Keratinocyte (primary cell): ENCODE measurements at regions not wholly inside any gene's neighbourhood (a gene's known extent, or its start where the extent isn't known, plus 50 kb on each side); places are given as distances from the start of the nearest gene placed in this dataset.

Source experiments
- EZH2 ChIP-seq: IDR thresholded peaks from one replicate; pipeline ENCODE4 v1.6.1; 2012; ENCODE audit warnings: inconsistent platforms, mild to moderate bottlenecking, low read length, moderate library complexity
- TF ChIP-seq, protein P1 (sequence below), 3 experiments: IDR thresholded peaks in 1 of 3; conservative IDR thresholded peaks in 1 of 3; optimal IDR thresholded peaks in 1 of 3; 2 replicates in 2 of 3; 3 replicates in 1 of 3; pipeline versions ENCODE3 to v1.5.1; 2011; ENCODE audit warnings: low read length in 3 of 3, mild to moderate bottlenecking in 3 of 3, moderate library complexity in 2 of 3, control low read depth in 1 of 3, inconsistent platforms in 1 of 3; ENCODE audit not compliant: insufficient read depth in 2 of 3; ENCODE audit errors: extremely low read depth in 1 of 3

DNA sequence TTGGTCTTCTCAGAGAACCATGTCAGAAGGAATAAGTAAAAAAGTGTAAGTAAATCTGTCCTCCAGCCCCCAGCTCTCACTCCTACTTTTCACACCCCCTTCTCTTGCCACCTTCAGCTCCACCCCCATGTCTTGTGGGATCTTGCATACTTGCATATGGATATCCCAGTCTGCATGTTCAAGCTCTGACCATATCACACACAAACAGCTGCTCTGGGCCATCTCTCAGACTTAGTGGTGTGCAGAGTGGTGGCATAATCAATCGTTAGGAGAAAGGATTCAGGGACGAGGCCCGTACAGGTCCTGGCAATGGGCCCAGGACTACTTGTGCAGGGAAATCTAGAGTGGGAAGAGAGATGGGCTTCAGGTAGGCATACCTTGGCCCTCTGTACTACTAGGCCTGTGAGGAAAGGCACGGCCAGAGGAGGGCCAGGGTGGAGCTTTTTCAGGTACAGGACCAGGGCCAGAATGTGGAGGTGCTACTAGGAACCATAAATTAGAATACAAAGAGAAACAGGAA is 112.0 kb upstream of the SGK1 start:
- TF ChIP-seq, protein P1, sequence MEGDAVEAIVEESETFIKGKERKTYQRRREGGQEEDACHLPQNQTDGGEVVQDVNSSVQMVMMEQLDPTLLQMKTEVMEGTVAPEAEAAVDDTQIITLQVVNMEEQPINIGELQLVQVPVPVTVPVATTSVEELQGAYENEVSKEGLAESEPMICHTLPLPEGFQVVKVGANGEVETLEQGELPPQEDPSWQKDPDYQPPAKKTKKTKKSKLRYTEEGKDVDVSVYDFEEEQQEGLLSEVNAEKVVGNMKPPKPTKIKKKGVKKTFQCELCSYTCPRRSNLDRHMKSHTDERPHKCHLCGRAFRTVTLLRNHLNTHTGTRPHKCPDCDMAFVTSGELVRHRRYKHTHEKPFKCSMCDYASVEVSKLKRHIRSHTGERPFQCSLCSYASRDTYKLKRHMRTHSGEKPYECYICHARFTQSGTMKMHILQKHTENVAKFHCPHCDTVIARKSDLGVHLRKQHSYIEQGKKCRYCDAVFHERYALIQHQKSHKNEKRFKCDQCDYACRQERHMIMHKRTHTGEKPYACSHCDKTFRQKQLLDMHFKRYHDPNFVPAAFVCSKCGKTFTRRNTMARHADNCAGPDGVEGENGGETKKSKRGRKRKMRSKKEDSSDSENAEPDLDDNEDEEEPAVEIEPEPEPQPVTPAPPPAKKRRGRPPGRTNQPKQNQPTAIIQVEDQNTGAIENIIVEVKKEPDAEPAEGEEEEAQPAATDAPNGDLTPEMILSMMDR (optimal IDR thresholded peaks at IDR 0.05 in 1 of 3, IDR thresholded peaks at IDR 0.05 in 1 of 3, conservative IDR thresholded peaks at IDR 0.05 in 1 of 3; ENCODE audit: extremely low read depth in 1 of 3, insufficient read depth in 2 of 3, low read length in 3 of 3), result no peak
- no peak for TF ChIP-seq EZH2
